Spleen (tissue), 7 donors: ENCODE measurements at regions not wholly inside any gene's neighbourhood (a gene's known extent, or its start where the extent isn't known, plus 50 kb on each side); places are given as distances from the start of the nearest gene placed in this dataset.

Experiments used
- POLR2A ChIP-seq, 3 donors: fragments of 450-650 bp; IDR thresholded peaks; one replicate each; pipeline ENCODE4 v1.5.1; 2017; ENCODE audit warnings: antibody characterized with exemption in 3 of 3, mild to moderate bottlenecking in 1 of 3
- TF ChIP-seq, protein P1 (sequence below), 11 experiments: fragments of 200-600 bp in 7 of 11; fragments of 450-650 bp in 4 of 11; sonication (generic) in 4 of 11; IDR thresholded peaks in 8 of 11; conservative IDR thresholded peaks in 3 of 11; 1 replicate in 7 of 11; 2 replicates in 4 of 11; pipeline versions ENCODE4 v1.4.0 to v1.8.0; 2016 to 2021; ENCODE audit warnings: antibody characterized with exemption in 11 of 11, inconsistent platforms in 4 of 11, mild to moderate bottlenecking in 1 of 11
- donor health status: DM: no; HTN: no; CAD: no; lungs with moderate emphysema.
- donor health status: DM: no; HTN: no; CAD: no.
- donor health status: DM: no; HTN: no; CAD: no.

DNA sequence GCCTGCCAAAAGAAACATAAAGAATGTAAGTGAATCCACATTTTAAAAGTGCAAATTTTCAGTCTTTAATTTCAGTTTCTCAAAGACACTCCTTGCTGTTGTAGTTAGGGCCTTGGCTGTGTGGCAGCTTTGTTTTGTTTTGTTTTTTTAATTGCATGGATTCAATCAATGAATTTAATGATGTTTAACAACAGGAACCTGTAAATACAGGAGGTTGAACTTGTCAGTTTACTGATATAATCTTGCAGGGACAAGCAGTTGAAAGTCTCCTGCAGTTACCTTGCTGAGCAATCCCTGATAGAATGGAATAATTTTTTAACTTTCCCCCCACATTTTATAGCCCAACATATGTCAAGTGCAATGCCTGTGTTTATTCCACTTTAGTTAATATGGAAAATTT is 528.3 kb upstream of the PCDH7 start:
- no peak for TF ChIP-seq POLR2A (IDR thresholded peaks at IDR 0.05)
- TF ChIP-seq, protein P1, sequence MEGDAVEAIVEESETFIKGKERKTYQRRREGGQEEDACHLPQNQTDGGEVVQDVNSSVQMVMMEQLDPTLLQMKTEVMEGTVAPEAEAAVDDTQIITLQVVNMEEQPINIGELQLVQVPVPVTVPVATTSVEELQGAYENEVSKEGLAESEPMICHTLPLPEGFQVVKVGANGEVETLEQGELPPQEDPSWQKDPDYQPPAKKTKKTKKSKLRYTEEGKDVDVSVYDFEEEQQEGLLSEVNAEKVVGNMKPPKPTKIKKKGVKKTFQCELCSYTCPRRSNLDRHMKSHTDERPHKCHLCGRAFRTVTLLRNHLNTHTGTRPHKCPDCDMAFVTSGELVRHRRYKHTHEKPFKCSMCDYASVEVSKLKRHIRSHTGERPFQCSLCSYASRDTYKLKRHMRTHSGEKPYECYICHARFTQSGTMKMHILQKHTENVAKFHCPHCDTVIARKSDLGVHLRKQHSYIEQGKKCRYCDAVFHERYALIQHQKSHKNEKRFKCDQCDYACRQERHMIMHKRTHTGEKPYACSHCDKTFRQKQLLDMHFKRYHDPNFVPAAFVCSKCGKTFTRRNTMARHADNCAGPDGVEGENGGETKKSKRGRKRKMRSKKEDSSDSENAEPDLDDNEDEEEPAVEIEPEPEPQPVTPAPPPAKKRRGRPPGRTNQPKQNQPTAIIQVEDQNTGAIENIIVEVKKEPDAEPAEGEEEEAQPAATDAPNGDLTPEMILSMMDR (IDR thresholded peaks at IDR 0.05 in 8 of 11, conservative IDR thresholded peaks at IDR 0.05 in 3 of 11) = no peak
